ENCODE measurements at regions not wholly inside any gene's neighbourhood (a gene's known extent, or its start where the extent isn't known, plus 50 kb on each side); places are given as distances from the start of the nearest gene placed in this dataset.

DNA sequence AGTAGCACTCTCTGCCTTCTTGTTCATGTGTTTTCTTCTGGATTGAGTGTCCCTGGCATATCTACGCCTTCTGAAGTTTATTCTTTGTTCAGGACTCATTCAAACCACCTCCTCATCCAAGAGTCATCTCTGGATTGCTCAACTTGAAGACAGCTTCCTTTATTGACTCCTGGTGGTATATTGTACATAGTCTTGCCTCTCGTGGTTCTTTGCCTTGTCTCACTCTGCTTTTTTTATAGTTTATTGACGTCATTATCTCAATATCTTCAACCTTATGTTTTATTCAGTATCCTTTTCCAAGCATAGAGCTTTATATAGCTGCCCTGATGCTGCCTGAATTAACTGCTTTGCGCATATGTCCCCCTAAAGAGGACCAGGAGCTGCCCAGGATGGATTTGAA, 161.7 kb downstream of the INSIG2 start:
- H3K4me1 Mint-ChIP-seq (ENCODE audit: low read depth) = peaks cover 7% of the 10 kb centered on the region
- no peaks in the 10 kb centered on the region for H3K9me3 Mint-ChIP-seq
- H3K36me3 Mint-ChIP-seq (ENCODE audit: low read depth) = no peaks in the 10 kb centered on the region
- H3K4me3 Mint-ChIP-seq (ENCODE audit: low read depth) = no peak overlapping the region
- no peak overlapping the region for H3K27ac Mint-ChIP-seq
- H3K27me3 Mint-ChIP-seq (ENCODE audit: low read depth) = peaks cover 6% of the 10 kb centered on the region
- intact Hi-C loops (cut with micrococcal nuclease) = no loop called here
- no peak for DNase-seq (ENCODE audit: low spot score)

DNA sequence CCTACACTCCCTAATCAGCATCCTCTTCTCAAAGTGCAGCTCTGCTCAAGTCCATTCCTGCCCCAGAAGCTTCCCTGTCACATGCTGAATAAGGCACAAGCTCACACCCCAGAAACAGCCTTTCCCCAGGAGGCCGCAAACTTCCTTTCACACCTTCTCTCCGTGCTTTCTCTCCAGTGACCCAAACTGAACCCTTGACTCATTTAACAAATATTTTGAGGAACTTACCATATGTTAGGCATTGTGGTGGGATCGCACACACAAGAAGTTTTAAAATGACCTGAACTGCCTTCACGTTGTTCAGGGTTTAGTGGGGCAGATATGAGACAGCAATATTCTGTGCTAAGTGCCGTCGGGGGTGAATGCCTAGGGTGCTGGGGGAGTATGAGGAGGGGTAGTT, 161.3 kb downstream of the INSIG2 start:
- H3K36me3 Mint-ChIP-seq (ENCODE audit: low read depth) = no peaks in the 10 kb centered on the region
- peaks cover 6% of the 10 kb centered on the region for H3K27me3 Mint-ChIP-seq (ENCODE audit: low read depth)
- H3K4me3 Mint-ChIP-seq (ENCODE audit: low read depth) = no peak overlapping the region
- no peaks in the 10 kb centered on the region for H3K9me3 Mint-ChIP-seq
- H3K27ac Mint-ChIP-seq = no peak overlapping the region
- H3K4me1 Mint-ChIP-seq (ENCODE audit: low read depth) = peaks cover 7% of the 10 kb centered on the region
- intact Hi-C loops (cut with micrococcal nuclease) = no loop called here
- no peak for DNase-seq (ENCODE audit: low spot score)

DNA sequence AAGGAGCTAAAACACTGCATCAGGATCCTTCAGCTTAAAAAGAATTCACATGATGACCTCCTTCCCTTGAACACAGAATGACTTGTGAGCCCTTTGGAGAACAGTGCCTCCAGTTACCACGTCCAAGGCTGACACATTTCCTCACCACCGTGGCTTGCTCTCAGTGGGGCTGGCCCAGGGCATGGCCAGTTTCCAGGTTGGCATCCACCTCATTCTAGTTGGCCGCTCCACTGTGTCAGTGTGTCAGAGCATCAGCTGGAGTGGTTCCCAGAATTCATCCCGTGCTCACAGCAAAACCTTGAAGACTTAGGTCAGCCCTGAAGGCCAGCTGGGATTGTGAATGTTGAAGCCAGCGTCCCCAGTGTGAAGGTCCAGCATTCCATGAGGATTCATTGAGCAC, 158.5 kb downstream of the INSIG2 start:
- Mint-ChIP-seq H3K36me3 (ENCODE audit: low read depth) (no peaks in the 10 kb centered on the region), H3K27ac (no peak overlapping the region), H3K4me3 (ENCODE audit: low read depth) (no peak overlapping the region), H3K27me3 (ENCODE audit: low read depth) (peaks cover 9% of the 10 kb centered on the region), H3K4me1 (ENCODE audit: low read depth) (peaks cover 7% of the 10 kb centered on the region), H3K9me3 (no peaks in the 10 kb centered on the region)
- DNase-seq (ENCODE audit: low spot score) = no peak
- intact Hi-C loops (cut with micrococcal nuclease) = no loop called here

DNA sequence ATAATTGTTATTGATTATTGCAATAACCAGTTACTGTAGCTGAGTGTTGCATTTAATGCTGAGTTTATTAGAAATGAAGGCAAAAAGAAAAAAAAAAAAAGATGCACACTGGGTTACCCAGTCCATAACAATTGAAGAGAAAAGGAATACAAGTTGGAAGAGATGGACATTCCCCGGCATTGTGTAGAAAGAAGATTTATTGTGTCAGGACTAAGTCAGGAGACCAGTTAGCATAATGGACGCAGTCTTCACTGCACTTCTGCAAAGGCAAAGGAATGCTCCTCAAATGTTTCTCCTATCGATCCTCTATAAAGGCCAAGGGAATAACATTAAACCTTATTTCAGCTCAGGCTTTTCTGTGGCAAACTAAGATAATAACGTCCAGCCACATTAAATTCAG, 157.8 kb downstream of the INSIG2 start:
- Mint-ChIP-seq H3K4me3 (ENCODE audit: low read depth) (no peak overlapping the region), H3K36me3 (ENCODE audit: low read depth) (no peaks in the 10 kb centered on the region), H3K9me3 (no peaks in the 10 kb centered on the region), H3K4me1 (ENCODE audit: low read depth) (peaks cover 7% of the 10 kb centered on the region), H3K27me3 (ENCODE audit: low read depth) (peaks cover 7% of the 10 kb centered on the region), H3K27ac (no peak overlapping the region)
- intact Hi-C loops (cut with micrococcal nuclease) = no loop called here
- DNase-seq (ENCODE audit: low spot score) = no peak

DNA sequence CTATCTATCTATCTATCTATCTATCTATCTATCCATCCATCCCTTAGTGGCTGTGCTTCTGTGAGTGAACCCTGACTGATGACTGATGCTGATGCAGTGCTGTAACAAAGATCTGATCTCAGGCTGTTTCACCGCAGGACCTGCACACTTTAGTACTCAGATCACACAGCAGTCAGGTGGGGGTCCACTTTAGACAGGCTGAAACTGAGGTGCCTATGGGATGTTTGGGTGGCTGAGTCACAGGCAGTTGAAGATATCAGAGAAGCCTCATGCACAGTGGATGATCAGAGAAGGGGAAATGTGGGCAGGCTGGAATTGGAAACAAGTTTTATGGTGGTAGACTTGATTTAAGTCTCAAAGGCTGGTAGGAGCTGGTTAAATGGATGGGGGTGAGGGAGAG, 156.4 kb downstream of the INSIG2 start:
- Mint-ChIP-seq H3K27ac (no peak overlapping the region), H3K27me3 (ENCODE audit: low read depth) (peaks cover 9% of the 10 kb centered on the region), H3K9me3 (no peaks in the 10 kb centered on the region), H3K4me1 (ENCODE audit: low read depth) (no peaks in the 10 kb centered on the region), H3K36me3 (ENCODE audit: low read depth) (no peaks in the 10 kb centered on the region), H3K4me3 (ENCODE audit: low read depth) (no peak overlapping the region)
- no peak for DNase-seq (ENCODE audit: low spot score)
- intact Hi-C loops (cut with micrococcal nuclease) = no loop called here

DNA sequence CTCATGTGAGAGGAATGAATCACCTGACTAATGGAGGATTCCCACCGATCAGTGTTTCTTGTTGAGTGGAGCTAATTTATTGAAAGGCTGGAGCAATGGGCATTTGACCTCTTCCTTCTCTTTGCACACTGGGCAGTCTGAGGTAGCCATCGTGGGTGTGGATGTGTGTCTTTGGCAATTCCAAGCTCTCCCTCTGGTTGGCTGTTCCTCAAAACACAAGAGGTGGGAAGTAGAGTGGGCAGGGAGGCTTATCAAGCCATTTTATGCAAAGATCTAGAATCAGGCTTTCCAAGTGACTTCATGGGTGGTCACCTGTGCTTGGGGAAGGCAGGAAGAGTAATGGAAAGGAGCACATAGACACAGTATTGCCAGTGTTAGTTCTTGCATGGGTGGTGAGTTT, 154.8 kb downstream of the INSIG2 start:
- peaks cover 9% of the 10 kb centered on the region for H3K27me3 Mint-ChIP-seq (ENCODE audit: low read depth)
- no peak overlapping the region for H3K4me3 Mint-ChIP-seq (ENCODE audit: low read depth)
- H3K36me3 Mint-ChIP-seq (ENCODE audit: low read depth) = no peaks in the 10 kb centered on the region
- H3K27ac Mint-ChIP-seq = no peak overlapping the region
- H3K4me1 Mint-ChIP-seq (ENCODE audit: low read depth) = no peaks in the 10 kb centered on the region
- H3K9me3 Mint-ChIP-seq = no peaks in the 10 kb centered on the region
- intact Hi-C loops (cut with micrococcal nuclease) = no loop called here
- DNase-seq (ENCODE audit: low spot score) = no peak

DNA sequence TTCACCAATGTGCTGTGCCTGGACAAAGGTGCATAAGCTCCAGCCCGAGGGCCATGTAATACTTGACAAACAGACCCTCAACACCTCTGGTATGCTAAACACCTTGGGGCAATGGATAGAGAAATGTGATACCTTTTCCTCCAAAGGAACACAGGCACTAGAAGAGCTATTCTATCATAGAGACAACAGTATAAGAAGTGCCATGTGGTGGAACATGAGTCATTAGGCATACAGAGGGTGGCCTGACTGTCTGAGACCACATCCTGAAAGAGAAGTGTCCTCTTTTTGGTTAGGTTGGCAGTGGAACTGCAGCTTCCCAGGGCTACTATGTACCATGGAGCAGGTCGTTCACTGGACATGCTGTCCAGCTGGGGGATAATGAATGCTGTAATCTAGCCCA, 153.9 kb downstream of the INSIG2 start:
- H3K27ac Mint-ChIP-seq = no peak overlapping the region
- intact Hi-C loops (cut with micrococcal nuclease) = no loop called here
- H3K9me3 Mint-ChIP-seq = no peaks in the 10 kb centered on the region
- no peak for DNase-seq (ENCODE audit: low spot score)
- H3K4me3 Mint-ChIP-seq (ENCODE audit: low read depth) = no peak overlapping the region
- H3K4me1 Mint-ChIP-seq (ENCODE audit: low read depth) = no peaks in the 10 kb centered on the region
- H3K36me3 Mint-ChIP-seq (ENCODE audit: low read depth) = no peaks in the 10 kb centered on the region
- peaks cover 6% of the 10 kb centered on the region for H3K27me3 Mint-ChIP-seq (ENCODE audit: low read depth)

DNA sequence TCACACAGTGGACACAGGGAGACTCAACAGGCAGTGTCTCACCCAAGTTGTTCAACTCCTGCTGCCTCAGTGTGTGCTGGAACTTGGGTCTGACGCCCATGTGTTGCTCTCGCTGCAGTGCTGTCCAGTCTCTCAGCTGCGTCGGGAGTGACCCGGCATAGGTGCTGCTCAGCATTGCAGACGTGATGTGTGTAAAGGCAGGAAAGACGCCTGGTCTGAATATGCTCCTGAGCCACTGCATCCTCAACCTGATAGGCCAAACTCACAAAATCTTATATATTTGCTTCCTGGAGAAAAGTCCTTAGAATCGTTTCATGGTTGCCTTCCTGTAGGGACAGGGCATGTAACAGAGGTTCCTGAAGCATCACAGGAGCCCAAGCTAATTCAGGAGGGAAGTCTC, 152.9 kb downstream of the INSIG2 start:
- Mint-ChIP-seq H3K4me1 (ENCODE audit: low read depth) (no peaks in the 10 kb centered on the region), H3K27ac (no peak overlapping the region), H3K27me3 (ENCODE audit: low read depth) (peaks cover 6% of the 10 kb centered on the region), H3K9me3 (no peaks in the 10 kb centered on the region), H3K4me3 (ENCODE audit: low read depth) (no peak overlapping the region), H3K36me3 (ENCODE audit: low read depth) (no peaks in the 10 kb centered on the region)
- intact Hi-C loops (cut with micrococcal nuclease) = no loop called here
- no peak for DNase-seq (ENCODE audit: low spot score)

DNA sequence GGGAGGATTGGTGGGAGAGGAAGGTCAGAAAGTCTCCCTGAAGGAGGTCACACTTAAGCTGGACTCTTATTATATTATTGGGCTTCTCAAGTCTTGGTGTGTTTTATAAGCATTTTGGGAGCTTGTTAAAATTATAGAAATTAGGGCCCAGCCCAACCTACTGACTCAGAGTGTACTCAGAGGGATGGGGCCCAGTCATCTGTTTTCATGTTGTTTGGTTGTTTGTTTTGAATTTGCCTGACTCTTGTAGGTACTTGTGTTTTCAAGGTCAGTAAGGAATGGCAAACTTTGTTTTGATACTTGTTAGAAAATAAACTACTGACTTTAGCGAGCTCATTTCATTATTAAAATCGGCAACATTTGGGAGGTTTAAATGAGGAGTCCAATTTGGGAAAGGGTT, 152.0 kb downstream of the INSIG2 start:
- no peak for DNase-seq (ENCODE audit: low spot score)
- no peaks in the 10 kb centered on the region for H3K36me3 Mint-ChIP-seq (ENCODE audit: low read depth)
- H3K27me3 Mint-ChIP-seq (ENCODE audit: low read depth) = peaks cover 6% of the 10 kb centered on the region
- intact Hi-C loops (cut with micrococcal nuclease) = no loop called here
- H3K4me1 Mint-ChIP-seq (ENCODE audit: low read depth) = no peaks in the 10 kb centered on the region
- no peaks in the 10 kb centered on the region for H3K9me3 Mint-ChIP-seq
- no peak overlapping the region for H3K27ac Mint-ChIP-seq
- no peak overlapping the region for H3K4me3 Mint-ChIP-seq (ENCODE audit: low read depth)

DNA sequence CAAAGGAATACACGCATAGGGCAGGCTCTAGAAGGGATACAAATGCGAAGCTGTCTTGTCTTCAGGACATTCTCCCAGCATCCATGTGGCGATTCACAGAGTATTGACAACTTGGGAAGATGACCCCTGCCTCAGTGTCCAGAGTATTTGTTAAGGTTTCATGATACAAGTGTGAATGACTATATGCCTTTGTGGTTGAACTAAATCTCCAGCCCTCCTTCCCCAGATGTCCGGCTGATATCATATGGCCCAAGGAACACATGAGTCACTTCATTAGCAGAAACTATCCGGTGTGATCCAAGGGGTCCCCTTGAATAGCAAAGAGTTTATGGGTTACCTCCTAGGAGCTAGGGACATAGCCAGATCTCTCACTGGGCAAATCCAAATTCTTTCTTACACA, 151.0 kb downstream of the INSIG2 start:
- Mint-ChIP-seq H3K27ac (no peak overlapping the region), H3K4me1 (ENCODE audit: low read depth) (no peaks in the 10 kb centered on the region), H3K9me3 (no peaks in the 10 kb centered on the region), H3K4me3 (ENCODE audit: low read depth) (no peak overlapping the region), H3K36me3 (ENCODE audit: low read depth) (no peaks in the 10 kb centered on the region), H3K27me3 (ENCODE audit: low read depth) (peaks cover 6% of the 10 kb centered on the region)
- intact Hi-C loops (cut with micrococcal nuclease) = no loop called here
- no peak for DNase-seq (ENCODE audit: low spot score)

DNA sequence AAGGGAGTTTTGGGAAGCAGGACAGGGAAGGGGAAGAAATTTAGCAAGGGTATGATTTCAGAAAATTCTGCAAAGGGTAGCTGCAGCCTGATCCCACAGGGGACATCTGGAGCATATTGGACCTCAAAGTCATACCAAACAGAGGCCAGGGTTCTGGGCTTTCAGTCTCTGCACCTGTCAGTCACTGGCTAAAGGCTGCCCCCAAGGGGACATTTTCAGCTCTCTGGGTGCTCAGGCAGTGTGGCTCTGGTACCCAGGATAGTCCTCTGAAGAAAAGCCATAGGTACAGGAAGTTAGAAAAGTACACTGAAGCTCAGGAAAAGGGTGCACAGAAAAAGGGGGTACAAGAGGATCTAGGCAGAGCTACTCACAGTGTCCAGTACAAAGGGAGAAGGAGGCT, 149.2 kb downstream of the INSIG2 start:
- intact Hi-C loops (cut with micrococcal nuclease) = no loop called here
- H3K27me3 Mint-ChIP-seq (ENCODE audit: low read depth) = peaks cover 8% of the 10 kb centered on the region
- no peak overlapping the region for H3K4me3 Mint-ChIP-seq (ENCODE audit: low read depth)
- no peaks in the 10 kb centered on the region for H3K36me3 Mint-ChIP-seq (ENCODE audit: low read depth)
- H3K27ac Mint-ChIP-seq = no peak overlapping the region
- no peaks in the 10 kb centered on the region for H3K9me3 Mint-ChIP-seq
- DNase-seq (ENCODE audit: low spot score) = no peak
- no peaks in the 10 kb centered on the region for H3K4me1 Mint-ChIP-seq (ENCODE audit: low read depth)

DNA sequence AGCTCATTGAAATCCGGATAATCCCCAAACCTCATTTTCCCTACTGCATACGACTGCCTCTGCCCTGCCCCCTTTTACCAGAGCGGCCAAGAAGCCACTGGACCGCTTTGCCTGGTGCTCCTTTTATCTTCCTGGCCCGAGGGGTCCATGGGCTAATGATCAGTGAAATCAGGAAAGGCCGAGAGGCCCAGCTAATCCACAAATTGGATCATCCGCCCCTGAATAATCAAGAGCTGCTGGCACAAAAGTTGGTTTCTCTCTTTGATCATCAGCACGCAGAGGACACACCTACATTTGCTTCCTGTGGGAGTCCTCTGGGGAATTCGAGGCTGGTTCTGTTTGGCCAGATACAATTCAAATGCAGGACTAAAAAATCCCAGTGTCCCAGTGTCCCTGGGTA, 144.5 kb downstream of the INSIG2 start:
- Mint-ChIP-seq H3K9me3 (no peaks in the 10 kb centered on the region), H3K27me3 (ENCODE audit: low read depth) (peaks cover 15% of the 10 kb centered on the region), H3K4me3 (ENCODE audit: low read depth) (no peak overlapping the region), H3K27ac (no peak overlapping the region), H3K36me3 (ENCODE audit: low read depth) (no peaks in the 10 kb centered on the region), H3K4me1 (ENCODE audit: low read depth) (no peaks in the 10 kb centered on the region)
- intact Hi-C loops (cut with micrococcal nuclease) = no loop called here
- no peak for DNase-seq (ENCODE audit: low spot score)

DNA sequence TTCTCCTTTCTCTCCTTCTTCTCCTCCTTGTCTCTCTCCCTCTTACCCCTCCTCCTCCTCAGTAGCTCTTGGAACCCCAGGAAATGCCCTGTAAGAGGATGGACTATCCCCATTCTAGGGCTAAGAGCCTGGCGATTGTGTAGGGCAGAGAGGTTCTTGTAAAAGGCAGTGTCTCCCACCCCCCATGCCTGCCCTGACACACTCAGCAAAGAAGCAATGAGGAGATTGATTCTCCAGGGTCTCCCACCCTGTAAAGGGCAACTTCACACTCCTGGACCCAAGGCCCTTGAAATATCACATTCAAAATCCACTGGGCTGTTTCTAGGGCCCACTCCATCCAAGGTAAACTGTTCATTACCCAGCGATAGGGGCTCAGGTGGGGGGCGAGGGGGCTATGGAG, 144.1 kb downstream of the INSIG2 start:
- Mint-ChIP-seq H3K4me3 (ENCODE audit: low read depth) (no peak overlapping the region), H3K9me3 (no peaks in the 10 kb centered on the region), H3K27ac (no peak overlapping the region), H3K27me3 (ENCODE audit: low read depth) (peaks cover 18% of the 10 kb centered on the region), H3K36me3 (ENCODE audit: low read depth) (no peaks in the 10 kb centered on the region), H3K4me1 (ENCODE audit: low read depth) (no peaks in the 10 kb centered on the region)
- no peak for DNase-seq (ENCODE audit: low spot score)
- intact Hi-C loops (cut with micrococcal nuclease) = no loop called here

DNA sequence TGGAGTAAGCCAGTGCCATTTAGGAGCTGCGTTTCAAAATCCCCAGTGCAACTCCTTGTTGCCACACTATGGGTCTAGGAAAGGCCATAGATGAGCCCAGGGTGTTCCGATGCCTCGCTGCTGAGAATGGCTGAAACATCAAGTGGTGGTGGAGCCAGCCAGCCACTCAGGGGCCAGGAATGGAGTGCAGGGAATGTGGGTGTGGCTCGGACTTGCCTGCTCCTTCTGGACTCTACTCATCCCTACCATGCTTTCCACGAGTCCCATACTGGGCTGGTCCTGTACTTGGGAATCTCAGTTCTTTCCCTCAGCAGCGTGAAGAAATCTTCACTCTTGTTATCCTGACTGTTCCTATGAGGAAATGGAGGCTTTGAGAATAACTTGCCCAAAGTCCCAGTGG, 143.5 kb downstream of the INSIG2 start:
- H3K9me3 Mint-ChIP-seq = no peaks in the 10 kb centered on the region
- DNase-seq (ENCODE audit: low spot score) = no peak
- intact Hi-C loops (cut with micrococcal nuclease) = no loop called here

More for the DNA sequence above, 143.5 kb downstream of the INSIG2 start:
- H3K4me1 Mint-ChIP-seq (ENCODE audit: low read depth) = no peaks in the 10 kb centered on the region
- H3K36me3 Mint-ChIP-seq (ENCODE audit: low read depth) = no peaks in the 10 kb centered on the region
- H3K27me3 Mint-ChIP-seq (ENCODE audit: low read depth) = peaks cover 20% of the 10 kb centered on the region
- H3K27ac Mint-ChIP-seq = no peak overlapping the region
- no peak overlapping the region for H3K4me3 Mint-ChIP-seq (ENCODE audit: low read depth)
